IPS-18a (cell line): ENCODE measurements at regions not wholly inside any gene's neighbourhood (a gene's known extent, or its start where the extent isn't known, plus 50 kb on each side); places are given as distances from the start of the nearest gene placed in this dataset.
"Not testable (repeated sequence)": the region's sequence is repeated elsewhere in the genome, so short reads cannot be mapped to it uniquely, and the experiment has no call there.

ENCODE experiments used
- H3K27ac ChIP-seq: one replicate; pipeline ENCODE4 v1.5.1; 2013; ENCODE audit warnings: low read length
- H3K27me3 ChIP-seq: one replicate; pipeline ENCODE4 v1.6.1; 2013; ENCODE audit warnings: mild to moderate bottlenecking, low read length; ENCODE audit not compliant: control insufficient read depth, insufficient read depth
- H3K36me3 ChIP-seq: one replicate; pipeline ENCODE4 v1.6.1; 2013; ENCODE audit warnings: low read depth, low read length; ENCODE audit not compliant: control insufficient read depth
- H3K4me1 ChIP-seq: one replicate; pipeline ENCODE4 v1.6.1; 2013; ENCODE audit warnings: low read depth, low read length; ENCODE audit not compliant: control insufficient read depth
- H3K4me3 ChIP-seq: one replicate; pipeline ENCODE4 v1.5.1; 2013; ENCODE audit warnings: low read length
- H3K9ac ChIP-seq: one replicate; pipeline ENCODE4 v1.6.1; 2013; ENCODE audit warnings: mild to moderate bottlenecking, low read length, moderate library complexity
- H3K9me3 ChIP-seq: one replicate; pipeline ENCODE4 v1.6.1; 2013; ENCODE audit warnings: low read depth, low read length; ENCODE audit not compliant: control insufficient read depth

DNA sequence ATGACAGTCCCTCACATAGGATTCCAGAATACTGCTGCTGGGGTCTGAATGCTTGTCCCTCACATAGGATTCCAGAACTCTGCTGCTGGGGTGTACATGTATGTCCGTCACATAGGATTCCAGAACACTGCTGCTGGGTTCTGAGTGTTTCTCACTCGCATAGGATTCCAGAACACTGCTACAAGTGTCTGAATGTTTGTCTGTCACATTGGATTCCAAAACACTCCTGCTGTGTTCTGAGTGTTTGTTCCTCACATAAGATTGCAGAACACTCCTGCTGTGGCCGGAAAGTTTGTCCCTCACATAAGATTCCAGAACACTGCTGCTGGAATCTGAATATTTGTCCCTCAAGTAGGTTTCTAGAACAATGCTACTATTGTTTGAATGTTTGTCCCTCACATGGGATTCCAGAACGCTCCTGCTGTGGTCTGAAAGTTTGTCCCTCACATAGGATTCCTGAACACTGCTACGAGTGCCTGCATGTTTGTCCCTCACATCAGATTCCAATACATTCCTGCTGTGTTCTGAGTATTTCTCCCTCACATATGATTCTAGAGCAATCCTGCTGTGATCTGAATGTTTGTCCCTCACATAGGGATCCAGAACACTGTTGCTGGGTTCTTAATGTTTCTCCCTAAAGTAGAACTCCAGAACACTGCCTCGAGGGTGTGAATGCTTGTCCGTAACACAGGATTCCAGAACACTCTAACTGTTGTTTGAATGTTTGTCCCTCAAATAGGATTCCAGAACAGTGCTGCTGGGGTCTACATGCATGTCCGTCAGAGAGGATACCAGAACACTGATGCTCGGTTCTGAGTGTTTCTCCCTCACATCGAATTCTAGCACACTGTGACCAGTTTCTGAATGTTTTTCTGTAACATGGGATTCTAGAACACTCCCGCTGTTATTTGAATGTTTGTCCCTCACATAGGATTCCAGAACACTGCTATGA, 200.4 kb downstream of the FOXD4L6 start:
- no peak overlapping the region for H3K27ac ChIP-seq
- H3K27me3 ChIP-seq, result peaks cover 39% of the 10 kb centered on the region
- no peak overlapping the region for H3K9ac ChIP-seq
- no peaks in the 10 kb centered on the region for H3K4me1 ChIP-seq
- peaks cover 81% of the 10 kb centered on the region for H3K9me3 ChIP-seq
- no peak overlapping the region for H3K4me3 ChIP-seq
- no peaks in the 10 kb centered on the region for H3K36me3 ChIP-seq

- Histone ChIP-seq H3K4me1 (no peaks in the 10 kb centered on the region), H3K9me3 (peaks cover 89% of the 10 kb centered on the region), H3K36me3 (no peaks in the 10 kb centered on the region), H3K27me3 (peaks cover 46% of the 10 kb centered on the region), H3K27ac (no peak overlapping the region), H3K4me3 (no peak overlapping the region), H3K9ac (no peak overlapping the region)
Measured at GRCh38 chr9:40927260-40927631, 201.2 kb downstream of the FOXD4L6 start.

DNA sequence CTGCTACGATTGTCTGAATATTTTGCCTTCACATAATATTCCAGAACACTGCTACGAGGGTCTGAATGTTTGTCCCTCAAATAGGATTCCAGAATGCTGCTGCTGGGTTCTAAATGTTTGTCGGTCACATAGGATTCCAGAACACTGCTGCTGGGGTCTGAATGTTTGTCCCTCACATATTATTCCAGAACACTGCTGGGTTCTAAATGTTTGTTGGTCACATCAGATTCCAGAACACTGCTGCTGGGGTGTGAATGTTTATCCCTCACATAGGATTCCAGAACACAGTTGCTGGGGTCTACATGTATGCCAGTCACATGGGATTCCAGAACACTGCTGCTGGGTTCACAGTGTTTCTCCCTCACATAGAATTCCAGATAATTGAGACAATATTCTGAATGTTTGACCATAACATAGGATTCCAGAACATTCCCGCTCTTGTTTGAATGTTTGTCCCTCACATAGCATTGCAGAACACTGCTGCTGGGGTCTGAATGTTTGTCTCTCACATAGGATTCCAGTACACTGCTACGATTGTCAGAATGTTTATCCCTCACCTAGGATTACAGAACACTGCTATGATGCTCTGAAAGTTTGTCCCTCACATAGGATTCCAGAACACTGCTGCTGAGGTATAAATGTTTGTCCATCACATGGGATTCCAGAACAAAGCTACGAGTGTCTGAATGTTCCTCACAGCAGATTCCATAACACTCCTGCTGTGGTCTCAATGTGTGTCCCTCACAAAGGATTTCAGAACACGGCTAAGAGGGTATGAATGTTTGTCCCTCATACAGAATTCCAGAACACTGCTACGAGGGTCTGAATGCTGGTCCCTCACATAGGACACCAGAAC, 201.8 kb downstream of the FOXD4L6 start:
- H3K9me3 ChIP-seq, result peaks cover 89% of the 10 kb centered on the region
- no peak overlapping the region for H3K4me3 ChIP-seq
- H3K36me3 ChIP-seq, result no peaks in the 10 kb centered on the region
- H3K27ac ChIP-seq, result no peak overlapping the region
- no peaks in the 10 kb centered on the region for H3K4me1 ChIP-seq
- H3K27me3 ChIP-seq, result peaks cover 46% of the 10 kb centered on the region
- H3K9ac ChIP-seq, result no peak overlapping the region

DNA sequence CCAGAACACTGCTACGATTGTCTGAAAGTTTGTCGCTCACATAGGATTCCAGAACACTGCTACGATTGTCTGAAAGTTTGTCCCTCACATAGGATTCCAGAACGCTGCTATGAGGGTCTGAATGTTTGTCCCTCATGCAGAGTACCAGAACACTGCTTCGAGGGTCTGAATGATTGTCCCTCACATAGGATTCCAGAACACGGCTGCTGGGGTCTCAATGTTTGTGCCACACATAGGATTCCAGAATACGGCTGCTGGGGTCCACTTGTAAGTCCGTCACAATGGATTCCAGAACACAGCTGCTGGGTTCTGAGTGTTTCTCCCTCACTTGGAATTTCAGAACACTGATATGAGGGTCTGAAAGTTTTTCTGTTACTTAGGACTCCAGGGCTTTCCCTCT, 203.3 kb downstream of the FOXD4L6 start:
- H3K9me3 ChIP-seq, result peaks cover 77% of the 10 kb centered on the region
- no peaks in the 10 kb centered on the region for H3K36me3 ChIP-seq
- H3K4me1 ChIP-seq, result no peaks in the 10 kb centered on the region
- no peak overlapping the region for H3K4me3 ChIP-seq
- H3K27ac ChIP-seq, result no peak overlapping the region
- H3K27me3 ChIP-seq, result peaks cover 41% of the 10 kb centered on the region
- no peak overlapping the region for H3K9ac ChIP-seq

- not testable (repeated sequence) for H3K36me3 ChIP-seq, H3K9ac ChIP-seq, H3K4me1 ChIP-seq, H3K4me3 ChIP-seq, H3K27ac ChIP-seq
- Histone ChIP-seq H3K9me3 (peaks cover 46% of the 10 kb centered on the region), H3K27me3 (peaks cover 19% of the 10 kb centered on the region)
Measured at GRCh38 chr9:40916399-40916783, 212.1 kb downstream of the FOXD4L6 start.

DNA sequence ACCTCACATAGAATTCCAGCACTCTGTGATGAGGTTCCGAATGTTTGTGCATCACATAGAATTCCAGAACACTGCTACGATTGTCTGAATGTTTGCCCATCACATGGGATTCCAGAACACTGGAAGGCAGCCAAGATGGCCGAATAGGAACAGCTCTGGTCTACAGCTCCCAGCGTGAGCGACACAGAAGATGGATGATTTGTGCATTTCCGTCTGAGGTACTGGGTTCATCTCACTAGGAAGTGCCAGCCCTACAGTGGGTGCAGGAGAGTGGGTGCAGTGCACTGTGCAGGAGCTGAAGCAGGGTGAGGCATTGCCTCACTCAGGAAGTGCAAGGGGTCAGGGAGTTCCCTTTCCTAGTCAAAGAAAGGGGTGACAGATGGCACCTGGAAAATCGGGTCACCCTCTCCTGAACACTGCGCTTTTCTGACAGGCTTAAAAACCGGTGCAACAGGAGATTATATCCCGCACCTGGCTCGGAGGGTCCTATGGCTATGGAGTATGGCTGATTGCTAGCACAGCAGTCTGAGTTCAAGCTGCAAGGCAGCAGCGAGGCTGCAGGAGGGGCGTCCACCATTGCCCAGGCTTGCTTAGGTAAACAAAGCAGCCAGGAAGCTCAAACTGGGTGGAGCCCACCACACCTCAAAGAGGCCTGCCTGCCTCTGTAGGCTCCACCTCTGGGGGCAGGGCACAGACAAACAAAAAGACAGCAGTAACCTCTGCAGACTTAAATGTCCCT, 212.7 kb downstream of the FOXD4L6 start:
- H3K27me3 ChIP-seq, result peaks cover 19% of the 10 kb centered on the region
- not testable (repeated sequence) for H3K4me3 ChIP-seq, H3K9ac ChIP-seq, H3K36me3 ChIP-seq, H3K27ac ChIP-seq, H3K4me1 ChIP-seq
- peaks cover 50% of the 10 kb centered on the region for H3K9me3 ChIP-seq

DNA sequence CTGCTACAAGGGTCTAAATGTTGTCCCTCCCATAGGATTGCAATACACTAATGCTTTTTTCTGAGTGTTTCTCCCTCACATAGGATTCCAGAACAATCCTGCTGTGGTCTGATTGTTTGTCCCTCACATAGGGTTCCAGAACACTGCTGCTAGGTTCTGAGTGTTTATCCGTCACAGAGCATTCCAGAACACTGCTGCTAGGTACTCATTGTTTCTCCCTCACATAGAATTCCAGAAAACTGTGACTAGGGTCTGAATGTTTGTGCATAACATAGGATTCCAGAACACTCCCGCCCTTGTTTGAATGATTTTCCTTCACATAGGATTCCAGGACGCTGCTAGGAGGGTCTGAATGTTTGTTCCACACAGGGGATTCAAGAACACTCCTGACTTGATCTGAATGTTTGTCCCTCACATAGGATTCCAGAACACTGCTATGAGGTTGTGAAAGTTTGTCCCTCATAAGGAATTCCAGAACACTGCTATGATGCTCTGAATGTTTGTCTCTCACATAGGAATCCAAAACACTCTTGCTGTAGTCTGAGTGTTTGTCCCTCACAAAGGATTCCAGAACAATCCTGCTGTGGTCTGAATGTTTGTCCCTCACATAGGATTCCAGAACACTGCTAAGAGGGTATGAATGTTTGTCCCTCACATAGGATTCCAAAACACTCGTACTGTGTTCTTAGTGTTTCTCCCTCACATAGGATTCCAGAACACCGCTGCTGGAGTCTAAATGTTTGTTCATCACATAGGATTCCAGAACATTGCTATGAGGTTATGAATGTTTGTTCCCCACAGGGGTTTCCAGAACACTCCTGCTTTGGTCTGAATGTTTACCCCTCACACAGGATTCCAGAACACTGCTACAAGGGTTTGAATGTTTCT, 213.5 kb downstream of the FOXD4L6 start:
- peaks cover 23% of the 10 kb centered on the region for H3K27me3 ChIP-seq
- no peak overlapping the region for H3K27ac ChIP-seq
- H3K9ac ChIP-seq, result no peak overlapping the region
- H3K9me3 ChIP-seq, result peaks cover 58% of the 10 kb centered on the region
- H3K36me3 ChIP-seq, result no peaks in the 10 kb centered on the region
- no peaks in the 10 kb centered on the region for H3K4me1 ChIP-seq
- H3K4me3 ChIP-seq, result no peak overlapping the region

- peaks cover 67% of the 10 kb centered on the region for H3K9me3 ChIP-seq
- H3K4me1 ChIP-seq, result no peaks in the 10 kb centered on the region
- no peak overlapping the region for H3K27ac ChIP-seq
- peaks cover 30% of the 10 kb centered on the region for H3K27me3 ChIP-seq
- H3K36me3 ChIP-seq, result no peaks in the 10 kb centered on the region
- H3K4me3 ChIP-seq, result no peak overlapping the region
- no peak overlapping the region for H3K9ac ChIP-seq
Measured at GRCh38 chr9:40913928-40914673, 214.4 kb downstream of the FOXD4L6 start.

DNA sequence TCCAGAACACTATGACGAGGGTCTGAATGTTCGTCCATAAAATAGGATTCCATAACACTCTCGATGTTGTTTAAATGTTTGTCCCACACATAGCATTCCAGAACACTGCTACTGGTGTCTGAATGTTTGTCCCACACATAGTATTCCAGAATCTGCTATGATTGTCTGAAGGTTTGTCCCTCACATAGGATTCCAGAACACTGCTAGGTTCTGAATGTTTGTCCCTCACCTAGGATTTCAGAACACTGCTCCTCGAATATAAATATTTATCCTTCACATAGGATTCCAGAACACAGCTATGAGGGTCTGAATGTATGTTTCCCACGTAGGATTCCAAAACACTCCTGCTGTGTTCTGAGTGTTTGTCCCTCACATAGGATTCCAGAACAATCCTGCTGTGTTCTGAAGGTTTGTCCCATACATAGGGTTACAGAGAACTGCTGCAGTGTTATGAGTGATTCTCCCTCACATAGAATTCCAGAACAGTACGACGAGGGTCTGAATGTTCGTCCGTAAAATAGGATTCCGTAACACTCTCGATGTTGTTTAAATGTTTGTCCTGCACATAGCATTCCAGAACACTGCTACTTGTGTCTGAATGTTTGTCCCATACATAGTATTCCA, 215.3 kb downstream of the FOXD4L6 start:
- Histone ChIP-seq H3K9ac (no peak overlapping the region), H3K4me1 (no peaks in the 10 kb centered on the region), H3K27ac (no peak overlapping the region), H3K36me3 (no peaks in the 10 kb centered on the region), H3K4me3 (no peak overlapping the region), H3K9me3 (peaks cover 76% of the 10 kb centered on the region), H3K27me3 (peaks cover 36% of the 10 kb centered on the region)

DNA sequence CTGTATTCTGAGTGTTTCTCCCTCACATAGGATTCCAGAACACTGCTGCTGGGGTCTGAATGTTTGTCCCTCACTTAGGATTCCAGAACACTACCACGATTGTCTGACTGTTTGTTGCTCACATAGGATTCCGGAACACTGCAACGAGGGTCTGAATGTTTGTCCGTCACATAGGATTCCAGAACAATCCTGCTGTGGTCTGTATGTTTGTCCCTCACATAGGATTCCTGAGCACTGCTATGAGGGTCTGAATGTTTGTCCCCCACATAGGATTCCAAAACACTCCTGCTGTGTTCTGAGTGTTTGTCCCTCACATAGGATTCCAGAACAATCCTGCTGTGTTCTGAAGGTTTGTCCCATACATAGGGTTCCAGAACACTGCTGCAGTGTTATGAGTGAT, 215.8 kb downstream of the FOXD4L6 start:
- not testable (repeated sequence) for H3K4me1 ChIP-seq, H3K27ac ChIP-seq, H3K9ac ChIP-seq, H3K4me3 ChIP-seq, H3K36me3 ChIP-seq
- Histone ChIP-seq H3K27me3 (peaks cover 41% of the 10 kb centered on the region), H3K9me3 (peaks cover 81% of the 10 kb centered on the region)
